C4-2B (cell line): ENCODE measurements at regions not wholly inside any gene's neighbourhood (a gene's known extent, or its start where the extent isn't known, plus 50 kb on each side); places are given as distances from the start of the nearest gene placed in this dataset.

Experiments
- CTCF ChIP-seq: fragments of 450-650 bp; conservative IDR thresholded peaks from 2 replicates; pipeline ENCODE4 v1.5.1; 2017; ENCODE audit warnings: mild to moderate bottlenecking
- ZFX ChIP-seq: fragments of 450-650 bp; IDR thresholded peaks from 2 replicates; pipeline ENCODE4 v1.6.1; 2017

DNA sequence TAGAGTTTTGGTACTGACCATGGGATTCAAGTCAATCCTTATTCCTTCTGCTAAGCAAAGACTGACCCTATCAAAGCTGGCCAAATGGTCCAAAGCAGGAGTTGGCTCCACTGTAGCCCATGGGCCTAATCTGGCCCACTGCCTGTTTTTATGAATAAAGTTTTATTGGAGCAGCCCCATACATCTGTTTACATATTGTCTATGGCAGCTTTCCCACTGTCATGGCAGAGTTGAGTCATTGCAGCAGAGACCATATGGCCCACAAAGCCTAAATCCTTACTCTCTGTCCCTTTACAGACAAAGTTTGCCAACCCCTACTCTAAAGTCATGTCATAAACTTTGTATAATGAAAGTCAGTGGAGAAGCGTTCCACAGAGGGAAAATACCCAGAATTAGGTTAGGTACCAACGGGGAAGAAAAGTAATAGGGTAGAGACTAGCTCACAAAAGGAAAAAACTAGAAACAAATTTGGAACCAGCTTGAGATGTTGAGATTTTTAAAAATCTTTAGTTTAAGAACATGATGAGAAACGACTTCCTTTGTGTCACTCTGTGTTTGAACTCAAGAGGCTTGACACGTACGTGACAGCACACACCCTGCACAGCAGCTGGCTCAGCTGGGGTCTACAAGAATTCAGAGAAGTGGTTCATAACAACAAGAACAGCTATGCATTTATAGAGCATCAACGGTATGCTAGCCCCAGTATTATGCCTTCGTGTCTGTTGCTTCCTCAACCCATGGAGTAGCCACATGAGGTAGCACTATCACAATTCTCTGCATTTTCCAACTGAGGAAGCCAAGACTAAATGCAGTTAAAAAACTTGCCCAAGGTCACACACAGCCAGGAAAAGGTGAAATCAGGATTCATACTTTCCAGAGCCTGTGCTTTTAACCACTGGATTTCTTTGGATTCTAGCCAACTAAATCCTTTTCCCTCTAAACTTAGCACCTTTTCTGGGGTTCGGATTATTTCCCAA lies 198.9 kb upstream of the WWC1 start:
- TF ChIP-seq CTCF: no peak
- no peak for TF ChIP-seq ZFX
